Right lobe of liver (tissue), 4 donors: ENCODE measurements at regions not wholly inside any gene's neighbourhood (a gene's known extent, or its start where the extent isn't known, plus 50 kb on each side); places are given as distances from the start of the nearest gene placed in this dataset.

Experiments
- POLR2A ChIP-seq: fragments of 450-650 bp; IDR thresholded peaks from one replicate; pipeline ENCODE4 v1.6.1; 2017; ENCODE audit warnings: antibody characterized with exemption, mild to moderate bottlenecking
- TF ChIP-seq, protein P1 (sequence below), 4 donors: fragments of 200-600 bp in 3 of 4; fragments of 450-650 bp in 1 of 4; IDR thresholded peaks; one replicate each; pipeline versions ENCODE4 v1.5.1 to v1.8.0; 2016 to 2022; ENCODE audit warnings: antibody characterized with exemption in 4 of 4, mild to moderate bottlenecking in 2 of 4
- donor health status: DM: no; HTN: no; CAD: no.
- donor health status: DM: no; HTN: no; CAD: no.
- donor health status: DM: no; HTN: yes; CAD: no.

DNA sequence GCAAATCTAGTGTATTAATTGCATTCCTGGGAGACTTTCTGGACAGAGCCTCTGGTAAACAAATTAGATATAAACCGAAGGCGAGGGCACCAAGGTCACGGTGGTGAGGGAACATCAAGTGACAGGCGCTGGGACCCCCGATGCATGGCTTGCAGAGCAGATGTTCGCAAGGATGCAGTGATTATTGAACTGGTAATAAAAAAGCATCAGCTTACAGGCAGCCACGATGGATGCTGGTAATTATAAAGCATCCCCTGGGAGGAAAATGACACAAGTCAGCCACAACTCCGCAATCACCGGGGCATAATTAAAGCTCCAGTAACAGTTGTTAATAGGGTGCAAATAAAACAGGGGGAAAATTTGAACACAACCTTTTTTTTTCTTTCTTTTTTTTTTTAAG, 231.1 kb upstream of the DPH6 start:
- TF ChIP-seq, protein P1, sequence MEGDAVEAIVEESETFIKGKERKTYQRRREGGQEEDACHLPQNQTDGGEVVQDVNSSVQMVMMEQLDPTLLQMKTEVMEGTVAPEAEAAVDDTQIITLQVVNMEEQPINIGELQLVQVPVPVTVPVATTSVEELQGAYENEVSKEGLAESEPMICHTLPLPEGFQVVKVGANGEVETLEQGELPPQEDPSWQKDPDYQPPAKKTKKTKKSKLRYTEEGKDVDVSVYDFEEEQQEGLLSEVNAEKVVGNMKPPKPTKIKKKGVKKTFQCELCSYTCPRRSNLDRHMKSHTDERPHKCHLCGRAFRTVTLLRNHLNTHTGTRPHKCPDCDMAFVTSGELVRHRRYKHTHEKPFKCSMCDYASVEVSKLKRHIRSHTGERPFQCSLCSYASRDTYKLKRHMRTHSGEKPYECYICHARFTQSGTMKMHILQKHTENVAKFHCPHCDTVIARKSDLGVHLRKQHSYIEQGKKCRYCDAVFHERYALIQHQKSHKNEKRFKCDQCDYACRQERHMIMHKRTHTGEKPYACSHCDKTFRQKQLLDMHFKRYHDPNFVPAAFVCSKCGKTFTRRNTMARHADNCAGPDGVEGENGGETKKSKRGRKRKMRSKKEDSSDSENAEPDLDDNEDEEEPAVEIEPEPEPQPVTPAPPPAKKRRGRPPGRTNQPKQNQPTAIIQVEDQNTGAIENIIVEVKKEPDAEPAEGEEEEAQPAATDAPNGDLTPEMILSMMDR (IDR thresholded peaks at IDR 0.05), result no peak
- no peak for TF ChIP-seq POLR2A
